CD8-positive, alpha-beta memory T cell (primary cell): ENCODE measurements at regions not wholly inside any gene's neighbourhood (a gene's known extent, or its start where the extent isn't known, plus 50 kb on each side); places are given as distances from the start of the nearest gene placed in this dataset.

ENCODE experiments used
- CTCF ChIA-PET: fragments of 350-600 bp; sonication (Branson Sonifier 250); formaldehyde crosslinking; loops from one replicate; lab custom pipeline; 2021; ENCODE audit warnings: antibody characterized with exemption; lab: Charles Lee
- POLR2A ChIA-PET: fragments of 350-600 bp; sonication (Branson Sonifier 250); formaldehyde crosslinking; loops from one replicate; lab custom pipeline; 2021; ENCODE audit warnings: antibody characterized with exemption; lab: Charles Lee
- DNase-seq, 5 donors: peaks; one replicate each; pipeline versions ENCODE4 v3.0.0 to v3.0.0-alpha.2; 2020 to 2022; ENCODE audit warnings: mixed read lengths in 1 of 5
- H3K27ac ChIP-seq: one replicate; pipeline ENCODE4 v1.7.0; 2013; ENCODE audit warnings: low read depth, mild to moderate bottlenecking, low read length, moderate library complexity
- H3K27me3 ChIP-seq: 2 replicates; pipeline ENCODE4 v1.7.0; 2013; ENCODE audit warnings: low read length, mild to moderate bottlenecking; ENCODE audit not compliant: insufficient read depth, poor library complexity, severe bottlenecking
- H3K36me3 ChIP-seq: 2 replicates; pipeline ENCODE4 v1.7.0; 2013; ENCODE audit warnings: mild to moderate bottlenecking, low read length, moderate library complexity; ENCODE audit not compliant: insufficient read depth
- H3K4me1 ChIP-seq: 2 replicates; pipeline ENCODE4 v1.7.0; 2013; ENCODE audit warnings: mild to moderate bottlenecking, low read length, moderate library complexity; ENCODE audit not compliant: insufficient read depth
- H3K4me3 ChIP-seq: 2 replicates; pipeline ENCODE4 v1.7.0; 2013; ENCODE audit warnings: mild to moderate bottlenecking, low read length
- H3K9me3 ChIP-seq: 2 replicates; pipeline ENCODE4 v1.7.0; 2013; ENCODE audit warnings: mild to moderate bottlenecking, low read length
- H3K27ac Mint-ChIP-seq, 8 donors: one replicate each; pipeline ENCODE4 v1.8.0; 2020 to 2021; ENCODE audit warnings: mixed read lengths in 8 of 8, mild to moderate bottlenecking in 6 of 8, inconsistent platforms in 3 of 8, moderate library complexity in 3 of 8
- H3K27me3 Mint-ChIP-seq, 2 donors: one replicate each; pipeline ENCODE4 v1.8.0; 2020 to 2021; ENCODE audit warnings: mixed read lengths in 2 of 2, mild to moderate bottlenecking in 1 of 2, moderate library complexity in 1 of 2
- H3K36me3 Mint-ChIP-seq, 3 donors: one replicate each; pipeline ENCODE4 v1.8.0; 2020 to 2021; ENCODE audit warnings: mixed read lengths in 3 of 3, inconsistent platforms in 1 of 3, mild to moderate bottlenecking in 1 of 3
- H3K4me1 Mint-ChIP-seq, 3 donors: one replicate each; pipeline ENCODE4 v1.8.0; 2020 to 2021; ENCODE audit warnings: mixed read lengths in 3 of 3, inconsistent platforms in 1 of 3, mild to moderate bottlenecking in 1 of 3
- H3K4me3 Mint-ChIP-seq, 7 donors: one replicate each; pipeline ENCODE4 v1.8.0; 2020 to 2021; ENCODE audit warnings: mixed read lengths in 7 of 7, mild to moderate bottlenecking in 6 of 7, moderate library complexity in 4 of 7, inconsistent platforms in 2 of 7
- H3K9me3 Mint-ChIP-seq, 5 donors: one replicate each; pipeline ENCODE4 v1.8.0; 2020 to 2022; ENCODE audit warnings: mixed read lengths in 5 of 5, mild to moderate bottlenecking in 3 of 5, moderate library complexity in 2 of 5, inconsistent platforms in 1 of 5

DNA sequence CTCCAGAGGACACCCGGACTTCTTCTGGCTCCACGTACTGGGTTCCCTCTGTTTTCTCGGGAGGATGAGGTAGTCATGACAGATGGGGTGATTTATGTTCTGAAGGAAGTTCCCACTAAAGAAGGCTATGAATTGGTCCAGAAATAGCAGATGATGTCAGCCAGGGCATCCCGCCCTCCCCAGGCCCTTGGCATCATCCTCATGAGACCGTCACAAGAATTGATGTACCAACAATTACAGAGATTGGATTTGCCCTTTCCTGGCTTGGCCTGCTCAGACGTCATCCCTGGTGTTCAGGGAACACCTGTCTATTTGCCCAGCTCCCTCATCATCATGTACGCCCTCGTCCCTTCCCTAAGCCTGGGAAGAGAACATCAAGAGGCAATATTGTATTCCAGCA lies 102.8 kb upstream of the CCL1 start:
- H3K27ac Mint-ChIP-seq, result no peak overlapping the region
- no peaks in the 10 kb centered on the region for H3K4me1 Mint-ChIP-seq
- ChIA-PET POLR2A (no interaction called here), CTCF (no interaction called here)
- H3K4me1 ChIP-seq, result no peaks in the 10 kb centered on the region
- H3K27me3 Mint-ChIP-seq, result peaks cover 15 to 40% of the 10 kb centered on the region in 2 donors
- H3K27ac ChIP-seq, result no peak overlapping the region
- no peaks in the 10 kb centered on the region for H3K27me3 ChIP-seq
- H3K4me3 Mint-ChIP-seq, result no peak overlapping the region
- H3K9me3 ChIP-seq, result no peaks in the 10 kb centered on the region
- no peaks in the 10 kb centered on the region for H3K9me3 Mint-ChIP-seq
- H3K4me3 ChIP-seq, result no peak overlapping the region
- DNase-seq, result no peak
- no peaks in the 10 kb centered on the region for H3K36me3 Mint-ChIP-seq
- H3K36me3 ChIP-seq, result no peaks in the 10 kb centered on the region

DNA sequence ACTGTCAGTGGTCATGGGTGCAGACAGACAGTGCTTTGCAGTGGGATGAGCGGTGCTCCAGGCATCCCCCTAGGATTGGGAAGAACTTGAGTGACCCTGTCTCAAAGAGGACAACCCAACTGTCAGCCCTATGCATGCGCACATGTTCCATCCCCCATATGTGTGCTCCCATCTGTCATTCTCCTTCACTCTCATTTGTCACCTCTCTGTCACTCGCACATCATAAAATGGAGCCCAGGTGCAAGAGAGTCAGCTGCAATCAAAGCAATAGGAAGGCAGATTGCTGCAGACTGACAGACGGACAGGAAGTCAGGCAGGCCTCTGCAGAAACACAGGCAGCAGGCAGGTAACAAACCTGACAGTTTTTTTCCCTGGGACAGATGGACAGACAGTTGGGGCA lies 101.8 kb upstream of the CCL1 start:
- Histone ChIP-seq H3K27ac (no peak overlapping the region), H3K9me3 (no peaks in the 10 kb centered on the region), H3K4me3 (no peak overlapping the region), H3K36me3 (no peaks in the 10 kb centered on the region), H3K27me3 (no peaks in the 10 kb centered on the region), H3K4me1 (no peaks in the 10 kb centered on the region)
- no peak overlapping the region for H3K27ac Mint-ChIP-seq
- no peak overlapping the region for H3K4me3 Mint-ChIP-seq
- H3K9me3 Mint-ChIP-seq, result no peaks in the 10 kb centered on the region
- CTCF ChIA-PET, result no interaction called here
- no peak for DNase-seq
- H3K27me3 Mint-ChIP-seq, result peaks cover 12 to 47% of the 10 kb centered on the region in 2 donors
- H3K36me3 Mint-ChIP-seq, result no peaks in the 10 kb centered on the region
- POLR2A ChIA-PET, result no interaction called here
- H3K4me1 Mint-ChIP-seq, result no peaks in the 10 kb centered on the region

DNA sequence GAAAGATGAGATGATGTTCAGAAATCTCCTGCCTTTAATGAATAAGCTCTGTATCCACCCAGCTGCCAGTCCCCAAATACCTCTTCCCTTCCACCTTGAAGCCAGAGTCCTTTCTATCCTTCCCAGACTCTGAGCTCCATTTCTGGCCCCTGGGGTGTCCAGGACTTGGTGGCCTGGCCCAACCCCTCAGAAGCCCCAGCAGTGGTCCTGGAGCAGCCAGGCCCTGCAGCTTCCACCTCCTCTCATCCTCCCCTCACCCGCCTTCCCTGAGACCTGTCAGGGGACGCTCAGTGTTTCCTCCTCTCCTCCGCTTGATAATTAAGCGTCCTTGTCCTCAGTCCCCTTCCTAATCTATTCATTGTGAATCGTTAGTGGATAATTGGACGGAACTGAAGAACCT lies 95.2 kb upstream of the CCL1 start:
- Mint-ChIP-seq H3K27me3 (peaks cover 9 to 72% of the 10 kb centered on the region in 2 donors), H3K36me3 (no peaks in the 10 kb centered on the region), H3K4me3 (no peak overlapping the region), H3K4me1 (no peaks in the 10 kb centered on the region), H3K27ac (no peak overlapping the region), H3K9me3 (no peaks in the 10 kb centered on the region)
- Histone ChIP-seq H3K27me3 (no peaks in the 10 kb centered on the region), H3K4me1 (no peaks in the 10 kb centered on the region), H3K36me3 (no peaks in the 10 kb centered on the region), H3K27ac (no peak overlapping the region), H3K9me3 (no peaks in the 10 kb centered on the region), H3K4me3 (no peak overlapping the region)
- CTCF ChIA-PET, result no interaction called here
- POLR2A ChIA-PET, result no interaction called here
- DNase-seq, result no peak

DNA sequence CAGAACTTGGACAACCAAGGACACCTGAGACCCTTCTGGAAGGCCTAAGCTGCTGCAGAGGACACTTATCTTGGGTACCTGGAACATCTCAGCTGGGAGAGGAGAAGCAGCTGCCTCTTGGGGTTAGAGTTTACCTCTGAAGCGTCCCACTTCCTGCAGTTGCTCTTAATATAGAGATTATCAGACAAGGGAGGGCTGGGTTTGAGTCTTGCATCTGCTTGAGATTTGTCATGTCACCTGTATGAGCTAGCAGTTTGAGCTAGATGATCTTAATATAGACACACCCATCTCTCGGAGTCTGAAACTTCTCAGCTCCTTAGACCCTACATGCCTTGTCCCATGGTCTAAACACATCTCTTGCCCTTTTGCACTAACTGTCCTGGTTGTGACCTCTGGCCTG lies 93.1 kb upstream of the CCL1 start:
- Mint-ChIP-seq H3K27ac (no peak overlapping the region), H3K4me1 (no peaks in the 10 kb centered on the region), H3K9me3 (no peaks in the 10 kb centered on the region), H3K27me3 (peaks cover 11 to 70% of the 10 kb centered on the region in 2 donors), H3K4me3 (no peak overlapping the region), H3K36me3 (no peaks in the 10 kb centered on the region)
- no peak overlapping the region for H3K27ac ChIP-seq
- POLR2A ChIA-PET, result no interaction called here
- no peak overlapping the region for H3K4me3 ChIP-seq
- H3K4me1 ChIP-seq, result no peaks in the 10 kb centered on the region
- CTCF ChIA-PET, result no interaction called here
- no peaks in the 10 kb centered on the region for H3K9me3 ChIP-seq
- no peaks in the 10 kb centered on the region for H3K36me3 ChIP-seq
- DNase-seq, result no peak
- H3K27me3 ChIP-seq, result peaks cover 9% of the 10 kb centered on the region

DNA sequence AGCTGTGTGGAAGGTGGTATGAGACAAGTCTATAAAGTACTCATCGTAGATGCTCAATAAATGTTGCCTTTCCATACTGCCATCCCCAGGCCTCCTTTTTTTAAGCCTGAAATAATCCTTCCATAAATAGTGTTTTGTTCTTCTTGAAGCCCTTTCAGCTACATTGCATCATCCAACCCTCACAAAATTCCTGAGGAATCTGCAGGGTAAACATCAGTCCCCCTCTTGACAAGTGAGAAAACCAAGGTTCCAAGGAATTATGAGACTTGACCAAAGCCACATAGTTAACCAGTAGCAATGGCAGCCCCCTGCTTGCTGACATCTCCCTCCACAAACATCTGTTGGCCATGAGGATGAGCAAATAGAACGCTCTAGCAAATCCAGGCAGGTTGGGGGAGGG lies 89.7 kb upstream of the CCL1 start:
- H3K27me3 Mint-ChIP-seq, result peaks cover 8 to 52% of the 10 kb centered on the region in 2 donors
- H3K27ac ChIP-seq, result no peak overlapping the region
- DNase-seq, result no peak
- H3K27me3 ChIP-seq, result peaks cover 12% of the 10 kb centered on the region
- no peaks in the 10 kb centered on the region for H3K9me3 Mint-ChIP-seq
- H3K4me1 Mint-ChIP-seq, result no peaks in the 10 kb centered on the region
- H3K9me3 ChIP-seq, result no peaks in the 10 kb centered on the region
- H3K4me1 ChIP-seq, result no peaks in the 10 kb centered on the region
- ChIA-PET CTCF (no interaction called here), POLR2A (no interaction called here)
- H3K36me3 ChIP-seq, result no peaks in the 10 kb centered on the region
- no peak overlapping the region for H3K27ac Mint-ChIP-seq
- H3K4me3 ChIP-seq, result no peak overlapping the region
- no peak overlapping the region for H3K4me3 Mint-ChIP-seq
- no peaks in the 10 kb centered on the region for H3K36me3 Mint-ChIP-seq

DNA sequence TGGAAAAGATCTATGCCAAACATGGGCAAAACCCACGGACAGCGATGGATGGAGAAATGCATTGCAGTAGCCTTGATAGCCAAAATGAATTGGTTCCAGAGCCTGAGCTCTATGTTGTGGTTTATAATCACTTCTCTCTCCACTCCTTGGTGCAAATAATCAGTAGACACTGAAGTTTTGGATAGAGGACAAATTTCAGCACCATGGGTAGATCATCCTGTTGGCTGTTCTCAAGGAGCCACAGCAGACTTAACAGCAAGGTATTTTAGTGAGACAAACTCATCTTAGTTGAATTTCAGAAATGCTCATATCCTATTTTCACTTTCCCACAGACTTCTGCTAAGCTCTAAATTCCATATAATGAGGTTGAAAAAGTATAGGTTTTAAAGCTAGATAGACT lies 88.3 kb upstream of the CCL1 start:
- H3K4me3 Mint-ChIP-seq, result no peak overlapping the region
- H3K36me3 Mint-ChIP-seq, result no peaks in the 10 kb centered on the region
- no peak for DNase-seq
- H3K27me3 Mint-ChIP-seq, result peaks cover 5 to 50% of the 10 kb centered on the region in 2 donors
- H3K4me1 ChIP-seq, result no peaks in the 10 kb centered on the region
- no peaks in the 10 kb centered on the region for H3K36me3 ChIP-seq
- H3K27ac Mint-ChIP-seq, result no peak overlapping the region
- no peak overlapping the region for H3K27ac ChIP-seq
- CTCF ChIA-PET, result no interaction called here
- POLR2A ChIA-PET, result no interaction called here
- peaks cover 12% of the 10 kb centered on the region for H3K27me3 ChIP-seq
- H3K4me1 Mint-ChIP-seq, result no peaks in the 10 kb centered on the region
- no peak overlapping the region for H3K4me3 ChIP-seq
- H3K9me3 Mint-ChIP-seq, result no peaks in the 10 kb centered on the region
- no peaks in the 10 kb centered on the region for H3K9me3 ChIP-seq

DNA sequence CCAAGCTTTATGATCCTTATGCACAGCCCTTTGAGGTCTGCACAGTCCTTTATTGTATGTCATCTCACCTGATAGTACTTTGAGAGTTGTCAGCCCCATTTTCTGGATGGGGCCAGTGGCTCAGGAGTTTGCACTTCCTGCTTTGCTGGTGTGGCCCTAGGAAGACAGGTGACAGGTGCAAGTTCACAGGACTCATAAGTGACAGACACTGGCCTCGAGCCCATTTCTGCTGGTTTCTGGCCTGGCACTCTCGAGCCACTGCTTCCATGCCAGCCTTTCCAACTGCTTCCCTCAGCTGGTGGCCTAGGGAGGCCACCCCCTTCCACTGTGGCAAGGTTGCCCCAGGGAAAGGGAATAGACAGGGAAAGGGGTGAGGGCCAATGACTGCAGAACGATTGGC lies 84.4 kb upstream of the CCL1 start:
- Histone ChIP-seq H3K4me3 (no peak overlapping the region), H3K4me1 (no peaks in the 10 kb centered on the region), H3K27me3 (peaks cover 11% of the 10 kb centered on the region), H3K9me3 (no peaks in the 10 kb centered on the region), H3K27ac (no peak overlapping the region), H3K36me3 (no peaks in the 10 kb centered on the region)
- no peaks in the 10 kb centered on the region for H3K36me3 Mint-ChIP-seq
- H3K4me3 Mint-ChIP-seq, result no peak overlapping the region
- no peaks in the 10 kb centered on the region for H3K4me1 Mint-ChIP-seq
- ChIA-PET CTCF (no interaction called here), POLR2A (no interaction called here)
- H3K27ac Mint-ChIP-seq, result no peak overlapping the region
- peaks cover 11 to 47% of the 10 kb centered on the region in 2 donors for H3K27me3 Mint-ChIP-seq
- no peak for DNase-seq
- H3K9me3 Mint-ChIP-seq, result no peaks in the 10 kb centered on the region

DNA sequence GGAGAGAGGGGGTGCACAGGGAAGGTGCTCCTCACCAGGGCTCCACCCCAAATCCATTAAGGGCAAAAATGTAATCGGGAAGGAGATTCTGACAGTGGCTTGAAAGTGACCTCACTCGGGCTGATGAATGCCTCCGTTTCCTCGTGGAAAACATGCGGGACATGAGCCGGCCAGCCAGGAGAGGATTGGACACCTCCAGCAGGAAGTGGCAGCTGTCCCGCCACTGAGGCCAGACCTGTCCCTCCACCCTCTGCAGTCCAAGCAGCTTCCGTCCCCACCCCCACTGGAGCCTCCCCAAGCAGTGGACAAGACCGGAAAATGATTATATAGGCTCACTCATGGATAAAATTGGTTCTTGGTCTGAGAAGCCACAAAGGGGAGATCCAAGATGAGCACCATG lies 82.1 kb upstream of the CCL1 start:
- no peak overlapping the region for H3K4me3 ChIP-seq
- H3K27ac ChIP-seq, result no peak overlapping the region
- no peak overlapping the region for H3K27ac Mint-ChIP-seq
- no peaks in the 10 kb centered on the region for H3K9me3 ChIP-seq
- no peaks in the 10 kb centered on the region for H3K36me3 ChIP-seq
- no peaks in the 10 kb centered on the region for H3K4me1 ChIP-seq
- no peak for DNase-seq
- peaks cover 10 to 60% of the 10 kb centered on the region in 2 donors for H3K27me3 Mint-ChIP-seq
- POLR2A ChIA-PET, result no interaction called here
- no peaks in the 10 kb centered on the region for H3K9me3 Mint-ChIP-seq
- CTCF ChIA-PET, result no interaction called here
- H3K4me3 Mint-ChIP-seq, result no peak overlapping the region
- H3K27me3 ChIP-seq, result peaks cover 6% of the 10 kb centered on the region
- H3K36me3 Mint-ChIP-seq, result no peaks in the 10 kb centered on the region
- H3K4me1 Mint-ChIP-seq, result no peaks in the 10 kb centered on the region
